ENCODE measurements at regions not wholly inside any gene's neighbourhood (a gene's known extent, or its start where the extent isn't known, plus 50 kb on each side); places are given as distances from the start of the nearest gene placed in this dataset.

GRCh38 chr20:39328347-39328746, 366.2 kb downstream of the DHX35 start:
- DNase-seq (ENCODE audit: low read depth in 2 of 2): no peak

- no peak for DNase-seq (ENCODE audit: low read depth in 2 of 2)
These were observed 363.9 kb downstream of the DHX35 start for GRCh38 chr20:39326050-39326449.

GRCh38 chr20:39318911-39319310, 356.8 kb downstream of the DHX35 start:
- DNase-seq (ENCODE audit: low read depth in 2 of 2): no peak

- DNase-seq (ENCODE audit: low read depth in 2 of 2): no peak
These were observed 350.5 kb downstream of the DHX35 start for GRCh38 chr20:39312676-39313075.

- DNase-seq (ENCODE audit: low read depth in 2 of 2): no peak
These were observed 349.8 kb downstream of the DHX35 start for GRCh38 chr20:39311851-39312506.

- DNase-seq (ENCODE audit: low read depth in 2 of 2): no peak
These were observed 348.3 kb downstream of the DHX35 start for GRCh38 chr20:39310363-39310995.

- no peak for DNase-seq (ENCODE audit: low read depth in 2 of 2)
These were observed 347.3 kb downstream of the DHX35 start for GRCh38 chr20:39309458-39309857.

GRCh38 chr20:39302312-39302711, 340.2 kb downstream of the DHX35 start:
- DNase-seq (ENCODE audit: low read depth in 2 of 2): no peak

- no peak for DNase-seq (ENCODE audit: low read depth in 2 of 2)
These were observed 337.6 kb downstream of the DHX35 start for GRCh38 chr20:39299783-39300182.

GRCh38 chr20:39298571-39299506, 336.7 kb downstream of the DHX35 start:
- DNase-seq (ENCODE audit: low read depth in 2 of 2): no peak

GRCh38 chr20:39298121-39298520, 336.0 kb downstream of the DHX35 start:
- no peak for DNase-seq (ENCODE audit: low read depth in 2 of 2)

- no peak for DNase-seq (ENCODE audit: low read depth in 2 of 2)
These were observed 333.2 kb downstream of the DHX35 start for GRCh38 chr20:39295301-39295700.

- no peak for DNase-seq (ENCODE audit: low read depth in 2 of 2)
These were observed 332.1 kb downstream of the DHX35 start for GRCh38 chr20:39294137-39294725.

- no peak for DNase-seq (ENCODE audit: low read depth in 2 of 2)
These were observed 330.1 kb downstream of the DHX35 start for GRCh38 chr20:39292193-39292736.

- DNase-seq (ENCODE audit: low read depth in 2 of 2): no peak
These were observed 329.2 kb downstream of the DHX35 start for GRCh38 chr20:39291301-39291700.

- no peak for DNase-seq (ENCODE audit: low read depth in 2 of 2)
These were observed 328.4 kb downstream of the DHX35 start for GRCh38 chr20:39290575-39290974.

- no peak for DNase-seq (ENCODE audit: low read depth in 2 of 2)
These were observed 327.7 kb downstream of the DHX35 start for GRCh38 chr20:39289831-39290230.

- no peak for DNase-seq (ENCODE audit: low read depth in 2 of 2)
These were observed 327.2 kb downstream of the DHX35 start for GRCh38 chr20:39289316-39289715.

- no peak for DNase-seq (ENCODE audit: low read depth in 2 of 2)
These were observed 321.3 kb downstream of the DHX35 start for GRCh38 chr20:39283464-39283863.

GRCh38 chr20:39282619-39283092, 320.5 kb downstream of the DHX35 start:
- DNase-seq (ENCODE audit: low read depth in 2 of 2): no peak

- DNase-seq (ENCODE audit: low read depth in 2 of 2): no peak
These were observed 318.7 kb downstream of the DHX35 start for GRCh38 chr20:39280875-39281274.

All from stimulated activated CD4-positive, alpha-beta T cell treated with anti-CD3 and anti-CD28 coated beads, Interleukin-1b, Interleukin-23, amount 100 ng/mL, for 4 hours (primary cell).